Osteoblast (primary cell): ENCODE measurements at regions not wholly inside any gene's neighbourhood (a gene's known extent, or its start where the extent isn't known, plus 50 kb on each side); places are given as distances from the start of the nearest gene placed in this dataset.

Source experiments
- DNase-seq: peaks from one replicate; pipeline ENCODE4 v3.0.0; 2011; ENCODE audit warnings: low spot score, mixed read lengths; ENCODE audit not compliant: insufficient read length; ENCODE audit errors: missing footprints
- H2AFZ ChIP-seq: 2 replicates; pipeline ENCODE4 v1.6.0; 2011; ENCODE audit warnings: mild to moderate bottlenecking, low read length
- H3K27ac ChIP-seq: 2 replicates; pipeline ENCODE4 v1.5.1; 2011; ENCODE audit warnings: mild to moderate bottlenecking, low read depth, low read length, moderate library complexity
- H3K27me3 ChIP-seq: 2 replicates; pipeline ENCODE4 v1.6.0; 2012; ENCODE audit warnings: mild to moderate bottlenecking, control low read depth, inconsistent platforms, low read length, moderate library complexity; ENCODE audit not compliant: insufficient read depth
- H3K36me3 ChIP-seq: 2 replicates; pipeline ENCODE4 v1.5.1; 2011; ENCODE audit warnings: mild to moderate bottlenecking, low read length, control low read depth, moderate library complexity; ENCODE audit not compliant: insufficient read depth
- H3K4me1 ChIP-seq: 2 replicates; pipeline ENCODE4 v1.5.1; 2011; ENCODE audit warnings: mild to moderate bottlenecking, low read length, control low read depth, moderate library complexity; ENCODE audit not compliant: insufficient read depth
- H3K4me2 ChIP-seq: 2 replicates; pipeline ENCODE4 v1.6.0; 2011; ENCODE audit warnings: mild to moderate bottlenecking, low read length; ENCODE audit not compliant: insufficient read depth
- H3K4me3 ChIP-seq: fragments of 200-600 bp; sonication (generic); 3 replicates; pipeline ENCODE4 v1.5.1; 2012; ENCODE audit warnings: mild to moderate bottlenecking, low read length, inconsistent platforms; ENCODE audit not compliant: insufficient read depth
- H3K79me2 ChIP-seq: 2 replicates; pipeline ENCODE4 v1.6.0; 2012; ENCODE audit warnings: mild to moderate bottlenecking, low read length, control low read depth, inconsistent platforms; ENCODE audit not compliant: insufficient read depth
- H3K9me3 ChIP-seq: 2 replicates; pipeline ENCODE4 v1.5.1; 2011; ENCODE audit warnings: low read depth, low read length, control low read depth
- H4K20me1 ChIP-seq: 2 replicates; pipeline ENCODE4 v1.6.0; 2012; ENCODE audit warnings: mild to moderate bottlenecking, low read length, control low read depth; ENCODE audit not compliant: insufficient read depth
- CTCF ChIP-seq: IDR thresholded peaks from 2 replicates; pipeline ENCODE4 v1.5.1; 2011; ENCODE audit warnings: mild to moderate bottlenecking, low read depth, low read length, moderate library complexity; ENCODE audit errors: extremely low read depth

GRCh38 chr2:156841321-156841720 lies 405.1 kb downstream of the GPD2 start:
- TF ChIP-seq CTCF = no peak
- H2AFZ ChIP-seq = no peak overlapping the region
- H3K4me3 ChIP-seq = no peak overlapping the region
- H4K20me1 ChIP-seq = no peaks in the 10 kb centered on the region
- no peak overlapping the region for H3K27ac ChIP-seq
- H3K4me1 ChIP-seq = no peaks in the 10 kb centered on the region
- H3K79me2 ChIP-seq = no peaks in the 10 kb centered on the region
- no peak overlapping the region for H3K4me2 ChIP-seq
- DNase-seq = no peak
- no peaks in the 10 kb centered on the region for H3K9me3 ChIP-seq
- no peaks in the 10 kb centered on the region for H3K27me3 ChIP-seq
- no peaks in the 10 kb centered on the region for H3K36me3 ChIP-seq

- no peak overlapping the region for H3K27ac ChIP-seq
- no peak for TF ChIP-seq CTCF
- H3K79me2 ChIP-seq = no peaks in the 10 kb centered on the region
- H2AFZ ChIP-seq = no peak overlapping the region
- H3K4me3 ChIP-seq = no peak overlapping the region
- no peak for DNase-seq
- H3K4me1 ChIP-seq = no peaks in the 10 kb centered on the region
- no peak overlapping the region for H3K4me2 ChIP-seq
- no peaks in the 10 kb centered on the region for H3K36me3 ChIP-seq
- H3K27me3 ChIP-seq = no peaks in the 10 kb centered on the region
- no peaks in the 10 kb centered on the region for H3K9me3 ChIP-seq
- no peaks in the 10 kb centered on the region for H4K20me1 ChIP-seq
Measured at GRCh38 chr2:156845806-156846558, 409.8 kb downstream of the GPD2 start.

- no peaks in the 10 kb centered on the region for H4K20me1 ChIP-seq
- no peaks in the 10 kb centered on the region for H3K27me3 ChIP-seq
- no peaks in the 10 kb centered on the region for H3K4me1 ChIP-seq
- no peak overlapping the region for H3K27ac ChIP-seq
- H3K36me3 ChIP-seq = no peaks in the 10 kb centered on the region
- TF ChIP-seq CTCF = no peak
- no peak for DNase-seq
- no peak overlapping the region for H2AFZ ChIP-seq
- no peak overlapping the region for H3K4me2 ChIP-seq
- no peaks in the 10 kb centered on the region for H3K79me2 ChIP-seq
- H3K4me3 ChIP-seq = no peak overlapping the region
- no peaks in the 10 kb centered on the region for H3K9me3 ChIP-seq
Measured at GRCh38 chr2:156852210-156852609, 405.3 kb upstream of the GALNT5 start.

- Histone ChIP-seq H3K27me3 (no peaks in the 10 kb centered on the region), H3K4me1 (no peaks in the 10 kb centered on the region), H3K4me2 (no peak overlapping the region), H3K36me3 (no peaks in the 10 kb centered on the region), H3K79me2 (no peaks in the 10 kb centered on the region), H3K27ac (no peak overlapping the region), H3K4me3 (no peak overlapping the region), H4K20me1 (no peaks in the 10 kb centered on the region), H2AFZ (no peak overlapping the region), H3K9me3 (no peaks in the 10 kb centered on the region)
- no peak for DNase-seq
- TF ChIP-seq CTCF = no peak
Measured at GRCh38 chr2:156852681-156853080, 404.8 kb upstream of the GALNT5 start.
